ENCODE measurements at regions not wholly inside any gene's neighbourhood (a gene's known extent, or its start where the extent isn't known, plus 50 kb on each side); places are given as distances from the start of the nearest gene placed in this dataset.

DNA sequence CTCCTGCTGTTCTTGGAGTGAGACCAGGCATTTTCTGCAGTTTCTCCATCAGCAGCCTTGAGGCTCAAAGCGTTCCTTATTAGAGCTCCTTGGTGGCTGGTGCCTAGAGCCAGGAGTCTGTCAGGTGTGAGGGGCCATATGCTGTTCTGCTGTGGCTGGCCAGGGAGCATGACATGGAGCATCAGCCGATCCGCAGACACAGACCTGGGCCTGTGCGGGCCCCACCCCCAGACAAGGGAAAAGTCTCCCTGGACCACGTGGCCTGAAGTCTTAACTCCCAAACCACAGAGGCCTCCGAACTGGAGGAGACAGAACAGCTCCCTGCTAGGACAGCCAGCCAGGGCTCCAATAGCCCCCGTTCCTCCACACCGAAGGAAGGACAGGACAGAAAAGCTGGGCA is 162.7 kb upstream of the CIBAR2 start:
- TF ChIP-seq, protein P1, sequence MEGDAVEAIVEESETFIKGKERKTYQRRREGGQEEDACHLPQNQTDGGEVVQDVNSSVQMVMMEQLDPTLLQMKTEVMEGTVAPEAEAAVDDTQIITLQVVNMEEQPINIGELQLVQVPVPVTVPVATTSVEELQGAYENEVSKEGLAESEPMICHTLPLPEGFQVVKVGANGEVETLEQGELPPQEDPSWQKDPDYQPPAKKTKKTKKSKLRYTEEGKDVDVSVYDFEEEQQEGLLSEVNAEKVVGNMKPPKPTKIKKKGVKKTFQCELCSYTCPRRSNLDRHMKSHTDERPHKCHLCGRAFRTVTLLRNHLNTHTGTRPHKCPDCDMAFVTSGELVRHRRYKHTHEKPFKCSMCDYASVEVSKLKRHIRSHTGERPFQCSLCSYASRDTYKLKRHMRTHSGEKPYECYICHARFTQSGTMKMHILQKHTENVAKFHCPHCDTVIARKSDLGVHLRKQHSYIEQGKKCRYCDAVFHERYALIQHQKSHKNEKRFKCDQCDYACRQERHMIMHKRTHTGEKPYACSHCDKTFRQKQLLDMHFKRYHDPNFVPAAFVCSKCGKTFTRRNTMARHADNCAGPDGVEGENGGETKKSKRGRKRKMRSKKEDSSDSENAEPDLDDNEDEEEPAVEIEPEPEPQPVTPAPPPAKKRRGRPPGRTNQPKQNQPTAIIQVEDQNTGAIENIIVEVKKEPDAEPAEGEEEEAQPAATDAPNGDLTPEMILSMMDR (IDR thresholded peaks at IDR 0.05): no peak
- no peak for TF ChIP-seq POLR2A (IDR thresholded peaks at IDR 0.05)

Data from lower leg skin (tissue), 3 donors.